H1 (cell line): ENCODE measurements at regions not wholly inside any gene's neighbourhood (a gene's known extent, or its start where the extent isn't known, plus 50 kb on each side); places are given as distances from the start of the nearest gene placed in this dataset.

Experiments used
- BRCA1 ChIP-seq: IDR thresholded peaks from 2 replicates; pipeline ENCODE4 v1.6.1; 2012; ENCODE audit warnings: low read depth, low read length, improper control_type of control experiment
- CTCF ChIP-seq, 3 experiments: IDR thresholded peaks; 1 replicate in 2 of 3; 2 replicates in 1 of 3; pipeline versions ENCODE4 v1.5.1 to v1.6.1; 2011; ENCODE audit warnings: low read length in 3 of 3, mild to moderate bottlenecking in 3 of 3, inconsistent platforms in 2 of 3, low read depth in 1 of 3, moderate library complexity in 1 of 3; ENCODE audit not compliant: insufficient read depth in 1 of 3; ENCODE audit errors: control extremely low read depth in 1 of 3
- EP300 ChIP-seq, 2 experiments: IDR thresholded peaks; 1 replicate in 1 of 2; 2 replicates in 1 of 2; pipeline ENCODE4 v1.6.1; 2011 to 2012; ENCODE audit warnings: low read depth in 2 of 2, low read length in 2 of 2, mild to moderate bottlenecking in 2 of 2, borderline replicate concordance in 1 of 2, inconsistent platforms in 1 of 2, moderate library complexity in 1 of 2
- PHF8 ChIP-seq: fragments of 200-600 bp; sonication (generic); conservative IDR thresholded peaks from 2 replicates; pipeline ENCODE4 v1.7.1; 2012; ENCODE audit warnings: low read depth, mild to moderate bottlenecking, inconsistent platforms, low read length, moderate library complexity
- POLR2A ChIP-seq, 2 experiments: IDR thresholded peaks; 1 replicate in 1 of 2; 2 replicates in 1 of 2; pipeline ENCODE4 v1.6.1; 2011; ENCODE audit warnings: low read depth in 2 of 2, low read length in 2 of 2, mild to moderate bottlenecking in 2 of 2; ENCODE audit errors: control extremely low read depth in 1 of 2
- RAD21 ChIP-seq, 2 experiments: IDR thresholded peaks in 1 of 2; conservative IDR thresholded peaks in 1 of 2; 2 replicates each; pipeline ENCODE4 v1.6.1; 2011; ENCODE audit warnings: low read depth in 2 of 2, low read length in 2 of 2, improper control_type of control experiment in 1 of 2, inconsistent platforms in 1 of 2, mild to moderate bottlenecking in 1 of 2, moderate library complexity in 1 of 2
- TAF1 ChIP-seq: IDR thresholded peaks from 2 replicates; pipeline ENCODE4 v1.6.1; 2011; ENCODE audit warnings: mild to moderate bottlenecking, low read depth, low read length
- USF2 ChIP-seq: IDR thresholded peaks from 2 replicates; pipeline ENCODE4 v1.6.1; 2011; ENCODE audit warnings: low read length, improper control_type of control experiment

GRCh38 chr5:139745800-139746690 is 49.6 kb upstream of the PSD2 start:
- TF ChIP-seq CTCF (IDR thresholded peaks at IDR 0.05; ENCODE audit: control extremely low read depth in 1 of 3, insufficient read depth in 1 of 3, low read depth in 1 of 3, low read length in 3 of 3) (no peak), USF2 (no peak), RAD21 (IDR thresholded peaks at IDR 0.05 in 1 of 2, conservative IDR thresholded peaks at IDR 0.05 in 1 of 2; ENCODE audit: low read depth in 2 of 2, low read length in 2 of 2) (no peak), TAF1 (no peak), PHF8 (no peak), EP300 (IDR thresholded peaks at IDR 0.05; ENCODE audit: borderline replicate concordance in 1 of 2, low read depth in 2 of 2, low read length in 2 of 2) (no peak), BRCA1 (no peak), POLR2A (IDR thresholded peaks at IDR 0.05; ENCODE audit: control extremely low read depth in 1 of 2, low read depth in 2 of 2, low read length in 2 of 2) (no peak)
